B cell (primary cell): ENCODE measurements at regions not wholly inside any gene's neighbourhood (a gene's known extent, or its start where the extent isn't known, plus 50 kb on each side); places are given as distances from the start of the nearest gene placed in this dataset.

Experiments used
- ATAC-seq: fragments of 200-7000 bp; cut with Tn5 transposase; one replicate; pipeline ENCODE4 v1.10.0; 2021; ENCODE audit warnings: low read depth, mild to moderate bottlenecking, moderate number of reproducible peaks, moderate library complexity
- CTCF ChIA-PET: fragments of 350-600 bp; sonication (Branson Sonifier 250); formaldehyde crosslinking; loops from one replicate; lab custom pipeline; 2021; ENCODE audit warnings: antibody characterized with exemption, inconsistent platforms; lab: Charles Lee
- POLR2A ChIA-PET: fragments of 350-600 bp; sonication (Branson Sonifier 250); formaldehyde crosslinking; loops from one replicate; lab custom pipeline; 2021; ENCODE audit warnings: antibody characterized with exemption; lab: Charles Lee
- DNase-seq: peaks from one replicate; pipeline ENCODE4 v3.0.0; 2013
- H2AFZ ChIP-seq: 2 replicates; pipeline ENCODE4 v1.6.1; 2012; ENCODE audit warnings: mild to moderate bottlenecking, low read depth, low read length; ENCODE audit not compliant: insufficient read depth, poor library complexity, severe bottlenecking
- H3K27ac ChIP-seq, 2 donors: 1 replicate in 1 of 2; 2 replicates in 1 of 2; pipeline ENCODE4 v1.5.1; 2012 to 2013; ENCODE audit warnings: low read length in 2 of 2, mild to moderate bottlenecking in 2 of 2, moderate library complexity in 1 of 2
- H3K27me3 ChIP-seq, 4 experiments: fragments of 200-600 bp in 1 of 4; sonication (generic) in 1 of 4; replicated peaks in 1 of 4; 1 replicate in 2 of 4; 2 replicates in 2 of 4; pipeline versions ENCODE4 v1.6.1 to v1.7.0; 2013 to 2016; ENCODE audit warnings: low read length in 3 of 4, mild to moderate bottlenecking in 2 of 4, mixed read lengths in 1 of 4, moderate library complexity in 1 of 4; ENCODE audit not compliant: insufficient read depth in 4 of 4, control insufficient read depth in 3 of 4; ENCODE audit errors: control extremely low read depth in 1 of 4
- H3K36me3 ChIP-seq, 2 experiments: replicated peaks in 1 of 2; 1 replicate in 1 of 2; 2 replicates in 1 of 2; pipeline versions ENCODE4 v1.6.1 to v1.7.1; 2013; ENCODE audit warnings: low read length in 1 of 2; ENCODE audit not compliant: insufficient read depth in 2 of 2, control insufficient read depth in 1 of 2; ENCODE audit errors: control extremely low read depth in 1 of 2, extremely low read depth in 1 of 2
- H3K4me1 ChIP-seq, 2 donors: fragments of 200-600 bp in 1 of 2; sonication (generic) in 1 of 2; 1 replicate in 1 of 2; 2 replicates in 1 of 2; pipeline versions ENCODE4 v1.5.1 to v1.6.1; 2013 to 2017; ENCODE audit warnings: low read length in 2 of 2; ENCODE audit not compliant: control insufficient read depth in 2 of 2, insufficient read depth in 2 of 2
- H3K4me2 ChIP-seq: replicated peaks from 2 replicates; pipeline ENCODE3; 2012; ENCODE audit warnings: mild to moderate bottlenecking, low read depth, low read length; ENCODE audit not compliant: poor library complexity, severe bottlenecking
- H3K4me3 ChIP-seq, 5 experiments: fragments of 200-600 bp in 1 of 5; sonication (generic) in 1 of 5; 1 replicate in 3 of 5; 2 replicates in 2 of 5; pipeline versions ENCODE4 v1.5.1 to v1.7.0; 2011 to 2016; ENCODE audit warnings: low read length in 4 of 5, mild to moderate bottlenecking in 4 of 5, low read depth in 2 of 5, control low read depth in 1 of 5, moderate library complexity in 1 of 5; ENCODE audit not compliant: insufficient read depth in 1 of 5; ENCODE audit errors: control extremely low read depth in 1 of 5, extremely low read depth in 1 of 5
- H3K79me2 ChIP-seq: fragments of 200-600 bp; sonication (generic); one replicate; pipeline ENCODE4 v1.6.0; 2016; ENCODE audit warnings: low read length; ENCODE audit not compliant: control insufficient read depth, insufficient read depth
- H3K9ac ChIP-seq: fragments of 200-600 bp; sonication (generic); 2 replicates; pipeline ENCODE4 v1.6.1; 2017; ENCODE audit warnings: mild to moderate bottlenecking, low read length, moderate library complexity
- H3K9me3 ChIP-seq, 3 donors: one replicate each; pipeline versions ENCODE4 v1.6.1 to v1.7.1; 2013; ENCODE audit warnings: low read length in 2 of 3; ENCODE audit not compliant: control insufficient read depth in 2 of 3, insufficient read depth in 1 of 3; ENCODE audit errors: control extremely low read depth in 1 of 3
- H4K20me1 ChIP-seq: 2 replicates; pipeline ENCODE4 v1.6.0; 2012; ENCODE audit warnings: mild to moderate bottlenecking, low read length; ENCODE audit not compliant: insufficient read depth, control insufficient read depth, poor library complexity, severe bottlenecking
- H3K27ac Mint-ChIP-seq: one replicate; pipeline ENCODE4 v1.8.0; 2021; ENCODE audit warnings: mixed read lengths
- H3K27me3 Mint-ChIP-seq: one replicate; pipeline ENCODE4 v1.8.0; 2021; ENCODE audit warnings: mixed read lengths
- H3K4me1 Mint-ChIP-seq: one replicate; pipeline ENCODE4 v1.8.0; 2021; ENCODE audit warnings: mixed read lengths
- H3K4me3 Mint-ChIP-seq: one replicate; pipeline ENCODE4 v1.8.0; 2021; ENCODE audit warnings: mixed read lengths
- H3K9me3 Mint-ChIP-seq: one replicate; pipeline ENCODE4 v1.8.0; 2022; ENCODE audit warnings: mixed read lengths; ENCODE audit not compliant: insufficient read depth
- EZH2 ChIP-seq: IDR thresholded peaks from 2 replicates; pipeline ENCODE4 v1.6.1; 2012; ENCODE audit warnings: borderline replicate concordance, low read depth, mild to moderate bottlenecking, moderate library complexity, low read length; ENCODE audit not compliant: insufficient read depth, poor library complexity, severe bottlenecking
- WGBS: methylation state at CpG from one replicate; pipeline ENCODE4 v1.1.5; 2013; ENCODE audit warnings: missing lambda C conversion rate; ENCODE audit not compliant: insufficient coverage; 5-methylcytosine and 5-hydroxymethylcytosine counted together
- intact Hi-C: fragments of 100-400 bp; cut with micrococcal nuclease; formaldehyde crosslinking; loops from one replicate; pipeline ENCODE4 v1.10.0; 2022
- TF ChIP-seq, protein P1 (sequence below): fragments of 200-600 bp; IDR thresholded peaks from one replicate; pipeline ENCODE4 v1.8.0; 2022; ENCODE audit warnings: antibody characterized with exemption, mild to moderate bottlenecking

DNA sequence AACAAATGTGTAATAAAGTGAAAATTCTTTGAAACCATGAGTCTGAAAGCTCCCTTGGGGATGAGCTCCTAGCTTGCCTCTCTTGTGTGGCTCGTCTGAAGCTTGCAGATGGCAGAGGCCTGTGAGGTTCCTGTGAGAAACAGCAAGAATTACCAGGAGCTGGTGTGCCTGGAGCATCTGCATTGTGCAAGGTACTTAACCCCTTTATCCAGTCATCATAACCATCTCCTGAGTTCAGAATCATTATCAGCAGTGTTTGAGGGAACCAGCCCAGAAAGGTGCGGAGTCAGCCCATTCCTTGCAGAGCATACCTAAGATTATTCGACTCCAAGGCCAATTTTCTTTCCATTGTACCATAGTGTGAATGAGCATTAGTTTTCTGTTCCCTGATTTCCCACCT, 51.7 kb upstream of the TRA2B start:
- H3K27ac ChIP-seq, result no peak overlapping the region
- ATAC-seq (no peak), DNase-seq (no peak)
- no peak overlapping the region for H3K4me3 Mint-ChIP-seq
- H3K9ac ChIP-seq, result no peak overlapping the region
- H3K27me3 Mint-ChIP-seq, result peaks cover 5% of the 10 kb centered on the region
- no peak overlapping the region for H3K4me2 ChIP-seq
- no peaks in the 10 kb centered on the region for H3K79me2 ChIP-seq
- H3K27me3 ChIP-seq, result peaks cover 0 to 3% (median 0%) of the 10 kb centered on the region in 4 experiments
- no peaks in the 10 kb centered on the region for H3K9me3 ChIP-seq
- intact Hi-C loops, result no loop called here
- H3K27ac Mint-ChIP-seq, result no peak overlapping the region
- CTCF ChIA-PET, result interaction anchor here (1.1 to 9.8 kb wide), 4 partner anchors 9 to 625 kb away, joined by 4 to 166 read pairs (median 18); partner anchors contain the start of gene AHSG
- no peaks in the 10 kb centered on the region for H3K4me1 ChIP-seq
- H3K4me3 ChIP-seq, result no peak overlapping the region
- no peak for TF ChIP-seq EZH2
- TF ChIP-seq, protein P1, sequence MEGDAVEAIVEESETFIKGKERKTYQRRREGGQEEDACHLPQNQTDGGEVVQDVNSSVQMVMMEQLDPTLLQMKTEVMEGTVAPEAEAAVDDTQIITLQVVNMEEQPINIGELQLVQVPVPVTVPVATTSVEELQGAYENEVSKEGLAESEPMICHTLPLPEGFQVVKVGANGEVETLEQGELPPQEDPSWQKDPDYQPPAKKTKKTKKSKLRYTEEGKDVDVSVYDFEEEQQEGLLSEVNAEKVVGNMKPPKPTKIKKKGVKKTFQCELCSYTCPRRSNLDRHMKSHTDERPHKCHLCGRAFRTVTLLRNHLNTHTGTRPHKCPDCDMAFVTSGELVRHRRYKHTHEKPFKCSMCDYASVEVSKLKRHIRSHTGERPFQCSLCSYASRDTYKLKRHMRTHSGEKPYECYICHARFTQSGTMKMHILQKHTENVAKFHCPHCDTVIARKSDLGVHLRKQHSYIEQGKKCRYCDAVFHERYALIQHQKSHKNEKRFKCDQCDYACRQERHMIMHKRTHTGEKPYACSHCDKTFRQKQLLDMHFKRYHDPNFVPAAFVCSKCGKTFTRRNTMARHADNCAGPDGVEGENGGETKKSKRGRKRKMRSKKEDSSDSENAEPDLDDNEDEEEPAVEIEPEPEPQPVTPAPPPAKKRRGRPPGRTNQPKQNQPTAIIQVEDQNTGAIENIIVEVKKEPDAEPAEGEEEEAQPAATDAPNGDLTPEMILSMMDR, result no peak
- H3K9me3 Mint-ChIP-seq, result no peaks in the 10 kb centered on the region
- H3K4me1 Mint-ChIP-seq, result no peaks in the 10 kb centered on the region
- WGBS, result 78% methylated on average over 3 of the region's 3 CpGs
- H2AFZ ChIP-seq, result no peak overlapping the region
- POLR2A ChIA-PET, result no interaction called here
- no peaks in the 10 kb centered on the region for H3K36me3 ChIP-seq
- no peaks in the 10 kb centered on the region for H4K20me1 ChIP-seq

DNA sequence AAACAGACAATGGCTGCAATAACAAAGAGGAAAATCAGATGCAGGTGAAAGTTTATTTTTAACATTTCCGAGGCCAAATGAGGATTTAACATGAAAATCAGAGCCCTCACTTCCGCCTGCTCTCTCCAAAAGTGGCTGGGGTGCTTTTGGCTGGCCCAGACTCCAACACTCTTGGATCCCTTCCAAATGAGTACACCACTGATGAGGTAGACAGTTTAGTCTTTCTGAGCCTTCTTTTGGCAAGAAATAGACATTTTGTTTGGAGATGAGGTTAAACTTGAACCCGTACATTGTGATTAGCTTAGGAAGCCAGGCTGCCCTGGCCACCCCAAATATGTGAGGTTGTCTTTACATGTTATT, 51.0 kb upstream of the TRA2B start:
- Mint-ChIP-seq H3K4me3 (no peak overlapping the region), H3K4me1 (no peaks in the 10 kb centered on the region), H3K27ac (no peak overlapping the region), H3K9me3 (no peaks in the 10 kb centered on the region), H3K27me3 (peaks cover 5% of the 10 kb centered on the region)
- no peaks in the 10 kb centered on the region for H4K20me1 ChIP-seq
- peaks cover 0 to 7% (median 2%) of the 10 kb centered on the region in 4 experiments for H3K27me3 ChIP-seq
- H3K9ac ChIP-seq, result no peak overlapping the region
- H3K79me2 ChIP-seq, result no peaks in the 10 kb centered on the region
- ChIA-PET POLR2A (no interaction called here), CTCF (interaction anchor here (1.6 to 9.8 kb wide), 3 partner anchors 253 to 626 kb away, joined by 4 to 166 read pairs (median 32); partner anchors contain the start of gene AHSG)
- no peaks in the 10 kb centered on the region for H3K9me3 ChIP-seq
- no peaks in the 10 kb centered on the region for H3K36me3 ChIP-seq
- 92% methylated on average over 2 of the region's 3 CpGs for WGBS
- no peak overlapping the region for H3K4me2 ChIP-seq
- DNase-seq (no peak), ATAC-seq (no peak)
- H3K4me1 ChIP-seq, result peaks cover under 1 to 4% of the 10 kb centered on the region in 2 donors
- intact Hi-C loops, result no loop called here
- H3K4me3 ChIP-seq, result no peak overlapping the region
- TF ChIP-seq, protein P1, result no peak
- TF ChIP-seq EZH2, result no peak
- H3K27ac ChIP-seq, result no peak overlapping the region
- H2AFZ ChIP-seq, result no peak overlapping the region
